OCI-LY7 (cell line): ENCODE measurements at regions not wholly inside any gene's neighbourhood (a gene's known extent, or its start where the extent isn't known, plus 50 kb on each side); places are given as distances from the start of the nearest gene placed in this dataset.

Source experiments
- BruUV-seq: library from RNA; stranded (reverse); fragments of 400-500 nt; replicated peaks from 2 replicates; lab custom pipeline; 2021; lab: Mats Ljungman, UMichigan
- CTCF ChIA-PET: fragments of 300-600 bp; sonication (Branson Sonifier 250); formaldehyde crosslinking; loops from one replicate; lab custom pipeline; 2022; ENCODE audit warnings: antibody characterized with exemption; ENCODE audit not compliant: unreplicated experiment; lab: Charles Lee
- POLR2A ChIA-PET: fragments of 300-600 bp; sonication (Branson Sonifier 250); formaldehyde crosslinking; loops from one replicate; lab custom pipeline; 2022; ENCODE audit warnings: antibody characterized with exemption; lab: Charles Lee
- DNase-seq: peaks from one replicate; pipeline ENCODE4 v3.0.0-alpha.2; 2015; ENCODE audit warnings: low spot score
- H2AFZ ChIP-seq: fragments of 200-600 bp; sonication (generic), shearing (Covaris generic); 2 replicates; pipeline ENCODE4 v1.6.1; 2014; ENCODE audit warnings: mild to moderate bottlenecking, antibody characterized with exemption, low read length, moderate library complexity
- H3K27ac ChIP-seq: fragments of 200-600 bp; sonication (generic); 2 replicates; pipeline ENCODE4 v1.5.1; 2014; ENCODE audit warnings: mixed run types, low read depth, mild to moderate bottlenecking, moderate library complexity, low read length, inconsistent platforms; ENCODE audit not compliant: poor library complexity, severe bottlenecking
- H3K36me3 ChIP-seq: fragments of 200-600 bp; sonication (generic); 2 replicates; pipeline ENCODE4 v1.6.1; 2014; ENCODE audit warnings: mild to moderate bottlenecking, antibody characterized with exemption, low read length, moderate library complexity, mixed read lengths; ENCODE audit not compliant: insufficient read depth
- H3K4me1 ChIP-seq: fragments of 200-600 bp; sonication (generic); 2 replicates; pipeline ENCODE4 v1.5.1; 2014; ENCODE audit warnings: mild to moderate bottlenecking, low read length; ENCODE audit not compliant: insufficient read depth, poor library complexity, severe bottlenecking
- H3K4me2 ChIP-seq: fragments of 200-600 bp; sonication (generic); 2 replicates; pipeline ENCODE4 v1.6.1; 2014; ENCODE audit warnings: mild to moderate bottlenecking, low read length
- H3K4me3 ChIP-seq: fragments of 200-600 bp; sonication (generic); 2 replicates; pipeline ENCODE4 v1.5.1; 2014; ENCODE audit warnings: mild to moderate bottlenecking, low read depth, low read length; ENCODE audit not compliant: poor library complexity, severe bottlenecking
- H3K79me2 ChIP-seq: fragments of 200-600 bp; sonication (generic); 2 replicates; pipeline ENCODE4 v1.6.1; 2016; ENCODE audit warnings: low read depth, mild to moderate bottlenecking, low read length, moderate library complexity, mixed read lengths; ENCODE audit not compliant: insufficient read depth
- H3K9me2 ChIP-seq: fragments of 200-600 bp; sonication (generic); 2 replicates; pipeline ENCODE4 v1.6.1; 2016; ENCODE audit warnings: mild to moderate bottlenecking, low read length, mixed read lengths; ENCODE audit not compliant: insufficient read depth
- H3K9me3 ChIP-seq: fragments of 200-600 bp; sonication (generic); 2 replicates; pipeline ENCODE4 v1.6.1; 2014; ENCODE audit warnings: mild to moderate bottlenecking, mixed run types, low read length, mixed read lengths
- H4K20me1 ChIP-seq: fragments of 200-600 bp; sonication (generic); 2 replicates; pipeline ENCODE4 v1.6.1; 2014; ENCODE audit warnings: mild to moderate bottlenecking, antibody characterized with exemption, low read length, moderate library complexity, mixed read lengths; ENCODE audit not compliant: insufficient read depth
- EZH2phosphoT487 ChIP-seq: fragments of 200-600 bp; sonication (generic); IDR thresholded peaks from 2 replicates; pipeline ENCODE4 v1.6.1; 2018; ENCODE audit warnings: low read depth, borderline replicate concordance, mild to moderate bottlenecking, mixed run types, antibody characterized with exemption, low read length, moderate library complexity, mixed read lengths
- intact Hi-C: fragments of 100-400 bp; cut with micrococcal nuclease; formaldehyde crosslinking; loops from one replicate; pipeline ENCODE4 v1.10.0; 2022; ENCODE audit not compliant: unreplicated experiment
- TF ChIP-seq, protein P1 (sequence below): fragments of 200-600 bp; sonication (generic); conservative IDR thresholded peaks from 2 replicates; pipeline ENCODE4 v1.5.1; 2014; ENCODE audit warnings: mild to moderate bottlenecking, antibody characterized with exemption, low read length, moderate library complexity, mixed read lengths

DNA sequence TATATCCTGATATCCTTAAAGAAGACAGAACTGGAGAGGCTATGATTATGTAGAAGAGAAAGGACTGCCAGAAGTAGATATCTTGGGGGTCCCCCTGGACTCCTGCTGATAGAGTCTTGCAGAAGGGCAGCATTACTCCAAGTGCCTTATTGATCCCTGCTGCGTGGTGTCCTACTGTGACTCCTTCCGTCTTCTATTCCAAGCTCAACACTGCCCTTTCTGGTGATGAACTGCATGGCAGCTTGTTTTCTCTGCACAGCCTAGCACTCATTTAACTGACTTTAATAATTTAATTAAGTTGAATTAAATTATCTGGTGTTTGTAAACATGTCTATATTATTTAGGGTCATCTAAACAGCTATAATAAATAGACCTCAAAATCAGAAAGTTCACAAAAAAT, 194.1 kb upstream of the DSEL start:
- H3K9me3 ChIP-seq, result no peaks in the 10 kb centered on the region
- no peak for TF ChIP-seq EZH2phosphoT487
- TF ChIP-seq, protein P1, sequence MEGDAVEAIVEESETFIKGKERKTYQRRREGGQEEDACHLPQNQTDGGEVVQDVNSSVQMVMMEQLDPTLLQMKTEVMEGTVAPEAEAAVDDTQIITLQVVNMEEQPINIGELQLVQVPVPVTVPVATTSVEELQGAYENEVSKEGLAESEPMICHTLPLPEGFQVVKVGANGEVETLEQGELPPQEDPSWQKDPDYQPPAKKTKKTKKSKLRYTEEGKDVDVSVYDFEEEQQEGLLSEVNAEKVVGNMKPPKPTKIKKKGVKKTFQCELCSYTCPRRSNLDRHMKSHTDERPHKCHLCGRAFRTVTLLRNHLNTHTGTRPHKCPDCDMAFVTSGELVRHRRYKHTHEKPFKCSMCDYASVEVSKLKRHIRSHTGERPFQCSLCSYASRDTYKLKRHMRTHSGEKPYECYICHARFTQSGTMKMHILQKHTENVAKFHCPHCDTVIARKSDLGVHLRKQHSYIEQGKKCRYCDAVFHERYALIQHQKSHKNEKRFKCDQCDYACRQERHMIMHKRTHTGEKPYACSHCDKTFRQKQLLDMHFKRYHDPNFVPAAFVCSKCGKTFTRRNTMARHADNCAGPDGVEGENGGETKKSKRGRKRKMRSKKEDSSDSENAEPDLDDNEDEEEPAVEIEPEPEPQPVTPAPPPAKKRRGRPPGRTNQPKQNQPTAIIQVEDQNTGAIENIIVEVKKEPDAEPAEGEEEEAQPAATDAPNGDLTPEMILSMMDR, result 0 out of 2 replicates have a peak, but pooled peaks have one; percentile 13
- H2AFZ ChIP-seq, result no peak overlapping the region
- BruUV-seq, result no TSS peak
- H4K20me1 ChIP-seq, result no peaks in the 10 kb centered on the region
- ChIA-PET POLR2A (interaction anchor here (1.1 kb wide), 1 partner anchor 197 kb away, joined by 3 read pairs; no protein-coding TSS in a partner anchor), CTCF (no interaction called here)
- H3K9me2 ChIP-seq, result no peaks in the 10 kb centered on the region
- H3K36me3 ChIP-seq, result no peaks in the 10 kb centered on the region
- H3K4me3 ChIP-seq, result no peak overlapping the region
- no peak overlapping the region for H3K4me2 ChIP-seq
- DNase-seq, result no peak
- intact Hi-C loops, result no loop called here
- H3K79me2 ChIP-seq, result no peaks in the 10 kb centered on the region
- no peaks in the 10 kb centered on the region for H3K4me1 ChIP-seq
- no peak overlapping the region for H3K27ac ChIP-seq

DNA sequence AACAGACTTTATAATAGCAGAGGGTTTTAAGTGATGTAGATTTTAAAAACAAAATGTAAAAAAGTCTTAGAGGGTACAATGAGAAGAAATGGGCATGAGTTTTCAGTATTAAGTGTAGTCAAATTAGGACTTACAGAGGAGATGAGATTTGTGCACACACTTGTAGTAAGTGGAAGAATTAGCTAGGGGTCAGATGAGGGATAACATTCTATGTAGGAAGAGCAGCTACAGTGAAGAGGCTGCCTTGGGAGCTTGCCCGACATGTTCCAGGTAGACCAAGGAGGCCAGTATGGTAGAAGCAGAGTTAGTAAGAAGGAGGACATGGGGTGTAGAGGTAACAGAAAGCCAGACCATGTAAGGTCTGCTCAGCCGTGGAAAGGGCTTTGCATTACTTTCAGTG, 189.2 kb upstream of the DSEL start:
- no peak for DNase-seq
- Histone ChIP-seq H3K36me3 (no peaks in the 10 kb centered on the region), H3K9me2 (no peaks in the 10 kb centered on the region), H4K20me1 (no peaks in the 10 kb centered on the region), H3K79me2 (no peaks in the 10 kb centered on the region), H3K4me2 (no peak overlapping the region), H3K4me1 (no peaks in the 10 kb centered on the region), H3K9me3 (no peaks in the 10 kb centered on the region), H3K4me3 (no peak overlapping the region), H2AFZ (no peak overlapping the region), H3K27ac (no peak overlapping the region)
- no TSS peak for BruUV-seq
- ChIA-PET CTCF (no interaction called here), POLR2A (no interaction called here)
- intact Hi-C loops, result no loop called here
- TF ChIP-seq, protein P1, result no peak
- TF ChIP-seq EZH2phosphoT487, result no peak

DNA sequence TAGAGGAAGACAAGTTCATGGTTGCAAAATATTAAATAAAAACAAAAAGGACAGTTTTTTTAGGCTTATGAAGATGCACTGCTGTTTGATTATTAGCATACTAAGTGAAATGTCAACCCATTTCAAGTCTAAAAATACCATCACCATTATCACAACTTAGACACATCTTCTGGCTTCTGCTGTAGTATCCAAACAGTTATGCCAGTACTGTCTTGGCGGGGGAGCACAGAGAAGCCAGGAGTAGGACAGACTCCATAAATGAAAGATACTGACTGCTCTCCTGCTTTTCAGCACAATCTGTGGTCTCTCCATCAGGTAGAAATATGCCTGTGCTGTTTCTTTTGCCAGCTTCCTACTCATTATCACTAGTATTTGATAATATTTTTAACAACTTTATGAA, 179.2 kb upstream of the DSEL start:
- no peak overlapping the region for H3K27ac ChIP-seq
- intact Hi-C loops, result no loop called here
- H3K36me3 ChIP-seq, result no peaks in the 10 kb centered on the region
- H3K4me1 ChIP-seq, result no peaks in the 10 kb centered on the region
- no peak overlapping the region for H2AFZ ChIP-seq
- POLR2A ChIA-PET, result no interaction called here
- H3K79me2 ChIP-seq, result no peaks in the 10 kb centered on the region
- TF ChIP-seq, protein P1, result no peak
- TF ChIP-seq EZH2phosphoT487, result no peak
- no peaks in the 10 kb centered on the region for H3K9me2 ChIP-seq
- no peak for DNase-seq
- BruUV-seq, result no TSS peak
- no peak overlapping the region for H3K4me3 ChIP-seq
- no peaks in the 10 kb centered on the region for H3K9me3 ChIP-seq
- H4K20me1 ChIP-seq, result no peaks in the 10 kb centered on the region
- H3K4me2 ChIP-seq, result no peak overlapping the region
- CTCF ChIA-PET, result no interaction called here
